NAMALWA (cell line): ENCODE measurements at regions not wholly inside any gene's neighbourhood (a gene's known extent, or its start where the extent isn't known, plus 50 kb on each side); places are given as distances from the start of the nearest gene placed in this dataset.
"Not testable (repeated sequence)": the region's sequence is repeated elsewhere in the genome, so short reads cannot be mapped to it uniquely, and the experiment has no call there.

Source experiments
- DNase-seq: peaks from one replicate; pipeline ENCODE4 v3.0.0-alpha.2; 2015; ENCODE audit warnings: low spot score

GRCh38 chr4:151561551-151562256 is 152.7 kb downstream of the FHIP1A start:
- DNase-seq = no peak

DNA sequence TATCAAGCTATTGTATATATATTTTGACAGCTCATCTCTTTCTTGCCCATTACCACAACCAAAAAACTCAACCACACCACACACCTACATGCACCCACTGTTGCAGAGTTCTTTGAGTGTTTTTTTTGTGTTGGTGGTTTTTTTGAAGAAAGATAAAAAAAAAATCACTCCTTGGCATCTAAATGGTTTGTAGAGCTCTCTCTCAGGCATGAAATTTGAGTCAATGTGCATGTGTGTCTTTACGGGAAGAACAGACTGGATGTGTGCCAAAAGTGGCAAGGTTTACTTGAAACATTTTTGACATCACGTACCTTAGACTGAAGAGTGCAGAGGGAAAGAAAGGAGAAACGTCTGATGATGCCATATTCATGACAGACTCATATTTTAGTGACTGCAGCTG is 154.2 kb downstream of the FHIP1A start:
- no peak for DNase-seq

GRCh38 chr4:151564321-151564720 is 155.3 kb downstream of the FHIP1A start:
- DNase-seq = no peak

- no peak for DNase-seq
These were observed 156.6 kb downstream of the FHIP1A start for GRCh38 chr4:151565583-151565982.

GRCh38 chr4:151566053-151566452 is 157.1 kb downstream of the FHIP1A start:
- DNase-seq = no peak

DNA sequence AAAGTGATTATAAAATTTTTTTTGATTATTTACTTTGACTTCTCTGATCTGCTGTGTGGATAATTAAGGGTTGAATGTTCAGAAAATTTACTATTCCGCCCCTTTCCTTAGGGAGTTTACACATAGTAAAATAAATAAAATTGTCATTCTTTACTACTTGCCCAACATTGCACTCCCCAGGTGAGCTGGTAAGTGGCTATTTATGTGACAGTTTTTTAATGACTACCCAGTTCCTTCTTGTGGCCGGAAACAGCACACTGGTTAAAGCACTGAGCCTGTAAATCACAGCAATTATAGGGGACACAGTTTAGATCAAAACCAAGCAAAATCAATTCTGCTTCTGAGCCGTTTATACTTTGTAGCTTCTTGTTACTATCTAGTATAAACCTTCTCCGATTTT is 158.1 kb downstream of the FHIP1A start:
- peak; percentile 16 for DNase-seq

DNA sequence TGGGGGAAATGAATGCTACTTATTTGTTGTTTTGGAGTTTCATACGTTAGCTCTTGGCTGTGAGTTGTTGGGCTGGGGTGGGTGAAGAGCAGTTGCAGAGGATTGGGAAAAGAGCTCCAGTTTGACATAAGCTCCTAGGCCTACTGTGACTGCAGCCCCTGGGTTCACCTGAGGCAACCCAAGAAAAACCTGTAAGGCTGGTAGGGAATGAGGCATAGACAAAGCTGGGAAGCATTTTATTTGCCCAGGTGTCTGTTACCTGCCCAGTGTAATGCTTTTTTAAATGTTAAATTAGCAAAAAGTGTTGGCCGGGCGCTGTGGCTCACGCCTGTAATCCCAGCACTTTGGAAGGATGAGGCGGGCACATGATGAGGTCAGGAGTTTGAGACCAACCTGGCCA is 160.0 kb downstream of the FHIP1A start:
- no peak for DNase-seq

GRCh38 chr4:151569650-151570049 is 160.7 kb downstream of the FHIP1A start:
- no peak for DNase-seq

DNA sequence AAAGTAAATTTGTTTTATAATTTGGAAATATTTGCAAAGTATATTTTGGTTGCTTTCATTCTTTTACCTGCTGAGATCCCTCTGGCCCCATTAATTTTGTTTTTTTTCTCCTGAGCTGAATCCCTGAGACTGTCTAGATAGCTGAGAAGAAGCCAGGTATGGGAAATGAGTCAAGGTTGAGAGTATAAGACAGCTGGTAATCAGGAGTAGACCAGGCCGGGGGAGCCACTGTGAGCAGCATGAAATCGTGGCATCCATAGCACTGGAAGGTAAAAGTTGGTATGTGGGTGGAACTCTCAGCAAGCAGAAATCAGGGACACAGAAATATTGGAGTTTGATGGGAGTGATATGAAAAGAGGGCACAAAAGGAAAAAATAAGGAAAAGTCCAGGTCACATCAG is 164.5 kb downstream of the FHIP1A start:
- DNase-seq = no peak

DNA sequence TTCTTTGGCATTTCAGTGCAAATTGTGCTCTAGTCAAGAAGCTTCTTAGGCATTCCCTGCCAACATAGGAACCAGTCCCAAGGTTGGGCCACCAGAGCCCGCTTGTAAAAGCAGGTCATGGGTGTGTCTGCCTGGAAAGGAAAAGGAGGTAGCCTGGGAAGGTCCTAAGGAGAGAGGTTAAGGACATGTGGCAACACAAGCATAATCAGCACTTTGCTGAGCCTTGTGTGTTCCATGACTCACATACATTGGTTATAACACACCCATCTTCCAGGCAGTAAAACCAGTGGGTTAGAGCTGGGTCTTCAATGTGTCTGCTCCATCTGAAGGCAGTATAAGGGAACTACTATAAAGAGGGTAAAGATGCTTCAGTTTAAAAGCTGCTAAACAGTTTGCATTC is 165.0 kb downstream of the FHIP1A start:
- no peak for DNase-seq

GRCh38 chr4:151574968-151575367 is 166.0 kb downstream of the FHIP1A start:
- DNase-seq = no peak

DNA sequence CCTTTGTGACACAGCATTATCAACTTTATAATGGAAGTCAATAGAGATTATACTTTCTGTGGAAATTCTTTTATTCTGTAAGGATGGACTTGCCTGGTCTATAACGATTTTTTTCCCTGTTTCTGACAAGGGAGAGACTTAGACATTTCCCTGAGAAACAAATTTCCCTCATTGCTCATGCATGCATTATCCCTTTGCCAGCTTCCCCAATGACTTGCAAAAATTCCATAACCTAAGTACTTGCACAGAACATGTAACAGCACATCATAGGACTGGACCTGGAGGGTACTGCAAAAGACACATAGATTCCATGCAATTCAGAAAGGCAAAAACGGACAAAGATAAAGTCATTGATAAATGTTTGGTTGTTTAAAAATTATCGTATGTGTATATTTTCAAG is 166.7 kb downstream of the FHIP1A start:
- DNase-seq = no peak

- DNase-seq = no peak
These were observed 167.7 kb downstream of the FHIP1A start for GRCh38 chr4:151576627-151577026.

DNA sequence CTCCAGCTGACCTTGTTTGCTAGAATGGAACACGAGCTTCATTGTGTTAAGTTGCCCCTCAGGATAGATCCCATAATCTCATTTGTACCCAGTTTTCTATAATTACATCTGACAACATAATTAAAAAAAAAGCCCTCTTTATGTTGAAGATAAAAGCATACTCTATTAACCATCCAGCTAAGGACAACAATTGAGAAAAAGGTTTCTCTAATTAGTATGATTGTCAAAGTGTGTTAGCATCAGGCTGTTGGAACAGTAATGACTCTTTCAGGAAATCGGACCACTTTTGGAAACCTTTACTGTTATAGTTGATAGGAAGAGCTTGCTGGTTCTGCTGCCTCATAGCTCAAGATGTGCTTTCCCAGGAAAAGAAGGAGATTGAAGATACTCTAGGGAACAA is 172.6 kb downstream of the FHIP1A start:
- DNase-seq = no peak

GRCh38 chr4:151582098-151582497 is 173.1 kb downstream of the FHIP1A start:
- no peak for DNase-seq

DNA sequence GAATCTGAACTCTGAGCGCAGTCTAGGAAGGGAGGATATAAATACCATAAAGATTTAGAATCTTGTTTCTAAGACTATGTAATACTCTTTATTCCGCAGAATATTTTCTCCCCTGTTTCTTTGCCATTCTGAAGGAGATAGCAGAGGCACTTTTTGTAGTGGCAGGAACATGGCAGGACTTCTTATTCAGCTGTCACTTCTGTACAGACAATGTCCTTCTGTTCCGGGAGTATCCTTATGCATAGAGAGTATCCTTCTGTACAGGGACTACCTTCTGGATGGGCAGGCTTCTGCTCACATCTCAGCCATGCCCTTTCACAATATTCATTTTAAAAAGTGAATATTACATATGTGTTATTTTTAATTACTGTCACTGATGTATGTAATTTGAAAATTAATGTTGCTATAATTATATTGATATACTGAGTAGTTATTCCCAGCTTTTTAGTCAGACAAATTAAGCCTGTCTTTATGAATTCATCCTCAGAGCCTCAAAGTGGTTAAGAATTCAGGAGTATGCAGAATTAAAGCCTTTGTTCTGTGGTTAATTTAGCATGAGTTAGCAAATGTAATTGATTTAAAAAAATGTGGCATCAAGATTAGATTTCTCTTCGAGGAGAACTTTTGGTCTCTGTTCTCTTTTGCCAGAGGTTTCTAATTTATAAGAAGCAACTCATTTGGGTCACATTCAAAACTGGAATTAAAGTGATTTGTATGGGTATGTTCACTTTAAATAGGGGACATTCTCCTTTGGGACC is 174.4 kb downstream of the FHIP1A start:
- DNase-seq = no peak

DNA sequence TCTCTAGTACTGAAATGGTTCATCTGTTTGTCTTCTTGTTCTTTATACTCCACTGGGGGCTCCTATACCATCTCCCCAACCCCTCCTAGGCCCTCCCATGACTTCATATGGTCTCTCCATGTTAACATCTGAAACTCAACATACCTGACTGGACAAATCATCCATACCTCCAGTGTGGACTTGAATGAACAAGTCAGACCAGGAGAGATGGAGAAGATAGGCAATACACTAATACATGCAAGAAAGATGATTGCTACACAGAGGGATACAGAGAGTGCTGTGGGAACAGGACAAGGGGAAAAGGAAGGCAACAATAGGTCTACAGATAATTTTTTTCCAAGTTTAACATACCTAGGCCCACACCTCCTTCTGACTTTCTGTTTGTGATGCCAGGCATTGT is 175.1 kb downstream of the FHIP1A start:
- no peak for DNase-seq

DNA sequence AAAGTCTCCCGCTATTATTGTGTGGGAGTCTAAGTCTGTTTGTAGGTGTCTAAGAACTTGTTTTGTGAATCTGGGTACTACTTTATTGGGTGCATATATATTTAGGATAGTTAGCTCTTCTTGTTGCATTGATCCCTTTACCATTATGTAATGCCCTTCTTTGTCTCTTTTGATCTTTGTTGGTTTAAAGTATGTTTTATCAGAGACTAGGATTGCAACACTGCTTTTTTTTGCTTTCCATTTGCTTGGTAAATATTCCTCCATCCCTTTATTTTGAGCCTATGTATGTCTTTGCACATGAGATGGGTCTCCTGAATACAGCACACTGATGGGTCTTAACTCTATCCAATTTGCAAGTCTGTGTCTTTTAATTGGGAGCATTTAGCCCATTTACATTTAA is 165.2 kb downstream of the GATB start:
- not testable (repeated sequence) for DNase-seq

GRCh38 chr4:151597691-151598090 is 163.1 kb downstream of the GATB start:
- not testable (repeated sequence) for DNase-seq

DNA sequence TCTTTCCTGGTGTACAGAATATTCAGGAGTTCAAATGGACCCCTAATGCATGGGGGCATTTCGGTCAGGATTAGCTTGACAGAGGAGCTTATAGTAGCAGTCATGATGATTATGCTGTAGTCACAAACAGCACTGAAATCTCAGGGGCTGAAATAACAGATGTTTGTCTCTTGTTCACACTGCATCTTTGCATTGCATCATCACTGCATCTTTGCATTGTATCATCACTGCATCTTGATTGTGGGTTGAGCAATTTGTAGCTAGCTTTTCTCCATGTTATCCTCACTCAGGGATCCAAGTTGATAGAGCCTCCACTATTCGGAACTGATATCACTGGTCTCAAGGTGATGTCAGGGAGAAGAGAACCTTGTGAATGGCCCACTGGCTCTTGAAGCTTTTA is 160.9 kb downstream of the GATB start:
- no peak for DNase-seq

DNA sequence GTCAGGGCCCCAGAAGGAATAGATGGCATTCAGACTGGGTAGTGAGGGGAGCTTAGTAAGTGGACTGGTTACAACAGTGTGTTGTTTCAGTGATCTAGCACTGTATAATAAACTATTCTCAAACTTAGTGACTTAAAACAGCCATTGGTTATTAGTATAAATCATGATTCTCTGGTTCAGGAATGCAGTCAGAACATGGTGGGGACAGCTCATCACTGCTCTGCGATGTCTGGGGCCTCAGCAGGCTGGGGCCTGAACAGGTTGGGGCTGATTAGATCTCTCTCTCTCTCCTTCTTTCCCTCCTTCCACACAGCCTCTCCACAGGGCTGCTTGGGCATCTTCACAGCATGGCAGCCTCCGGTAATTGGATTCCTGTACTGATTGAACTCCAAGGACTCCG is 160.4 kb downstream of the GATB start:
- DNase-seq = no peak

DNA sequence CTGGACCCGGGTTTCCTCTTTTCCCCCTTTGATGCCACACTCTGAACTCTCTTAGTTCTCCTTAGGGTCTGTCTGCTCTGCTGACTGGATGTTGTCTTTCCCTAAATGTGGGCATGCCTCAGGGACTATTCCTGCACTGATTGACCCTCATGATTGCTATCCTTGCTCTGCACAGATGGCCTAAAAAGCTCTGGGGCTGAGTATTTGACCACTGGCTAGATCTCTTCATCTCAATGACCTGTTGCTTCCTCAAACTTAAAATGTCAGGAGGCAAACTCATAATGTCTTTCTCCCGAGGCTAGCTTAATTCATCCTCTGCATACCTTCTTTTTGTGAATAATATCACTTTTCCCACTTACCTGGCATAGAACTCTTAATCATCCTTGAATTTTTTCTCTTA is 157.4 kb downstream of the GATB start:
- DNase-seq = no peak

DNA sequence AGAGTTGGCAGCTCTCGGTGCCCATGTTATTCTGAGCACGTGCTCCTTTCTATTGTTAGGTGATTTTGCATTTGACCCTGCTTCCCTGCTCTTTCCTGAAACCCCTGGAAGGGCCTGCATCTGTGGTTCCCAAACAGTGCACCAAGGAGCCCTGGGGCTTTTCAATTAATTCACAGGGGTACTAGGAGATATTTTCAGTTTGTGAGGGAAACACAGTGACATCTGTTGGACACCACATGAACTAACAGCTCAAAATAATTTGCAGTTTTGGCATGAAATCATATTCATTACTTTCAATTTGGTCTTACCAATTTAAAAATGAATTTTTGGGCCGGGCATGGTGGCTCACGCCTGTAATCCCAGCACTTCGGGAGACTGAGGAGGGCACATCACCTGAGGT is 156.6 kb downstream of the GATB start:
- DNase-seq = peak; percentile 45

DNA sequence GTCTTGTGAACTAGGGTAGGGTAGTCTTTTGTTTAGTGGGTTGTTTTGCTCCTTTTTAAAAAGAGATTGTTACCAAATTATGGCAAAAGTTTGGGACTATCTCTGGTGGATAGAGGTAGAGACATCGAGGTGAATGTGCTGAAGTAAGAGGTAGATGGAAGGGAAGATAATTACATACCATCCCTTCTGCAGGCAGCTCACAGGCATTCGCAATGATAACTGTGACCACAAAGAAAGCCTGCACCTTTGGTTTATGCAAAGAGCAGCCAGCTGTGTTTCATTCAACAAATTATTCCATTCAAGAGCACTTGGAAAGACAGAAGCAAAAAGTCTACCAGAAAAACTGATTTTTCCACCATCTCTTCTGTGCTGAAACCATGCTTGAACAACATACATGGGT is 155.6 kb downstream of the GATB start:
- DNase-seq = no peak
